Right lobe of liver (tissue), 6 donors: ENCODE measurements at regions not wholly inside any gene's neighbourhood (a gene's known extent, or its start where the extent isn't known, plus 50 kb on each side); places are given as distances from the start of the nearest gene placed in this dataset.

Experiments used
- ATAC-seq, 4 donors: fragments of 200-7000 bp; cut with Tn5 transposase; one replicate each; pipeline ENCODE4 v1.9.1; 2020; ENCODE audit warnings: mild to moderate bottlenecking in 4 of 4, moderate library complexity in 4 of 4
- DNase-seq, 3 donors: peaks; one replicate each; pipeline ENCODE4 v3.0.0-alpha.2; 2020
- H3K27ac ChIP-seq, 3 donors: fragments of 200-600 bp; one replicate each; pipeline ENCODE4 v1.8.0; 2022
- H3K27me3 ChIP-seq, 2 donors: fragments of 200-600 bp; one replicate each; pipeline ENCODE4 v1.8.0; 2022
- H3K36me3 ChIP-seq, 4 donors: fragments of 200-600 bp; sonication (generic) in 1 of 4; one replicate each; pipeline versions ENCODE4 v1.5.1 to v1.8.0; 2017 to 2022; ENCODE audit warnings: control low read depth in 1 of 4
- H3K4me1 ChIP-seq, 4 donors: fragments of 200-600 bp; sonication (generic) in 1 of 4; one replicate each; pipeline versions ENCODE4 v1.5.1 to v1.8.0; 2017 to 2022; ENCODE audit warnings: control low read depth in 1 of 4
- H3K4me3 ChIP-seq, 3 donors: fragments of 200-600 bp; one replicate each; pipeline ENCODE4 v1.8.0; 2022
- H3K9me3 ChIP-seq, 4 donors: fragments of 200-600 bp; sonication (generic) in 1 of 4; one replicate each; pipeline versions ENCODE4 v1.5.1 to v1.8.0; 2017 to 2022; ENCODE audit warnings: control low read depth in 1 of 4
- CTCF ChIP-seq, 4 donors: fragments of 200-600 bp in 3 of 4; fragments of 450-650 bp in 1 of 4; IDR thresholded peaks; one replicate each; pipeline versions ENCODE4 v1.5.1 to v1.8.0; 2016 to 2022; ENCODE audit warnings: antibody characterized with exemption in 4 of 4, mild to moderate bottlenecking in 2 of 4
- POLR2A ChIP-seq: fragments of 450-650 bp; IDR thresholded peaks from one replicate; pipeline ENCODE4 v1.6.1; 2017; ENCODE audit warnings: antibody characterized with exemption, mild to moderate bottlenecking
- WGBS: methylation state at CpG from one replicate; pipeline ENCODE4 v1.1.6; 2018; ENCODE audit warnings: low coverage, low lambda C conversion rate; ENCODE audit not compliant: insufficient coverage; ENCODE audit errors: missing lambda C conversion rate; 5-methylcytosine and 5-hydroxymethylcytosine counted together
- intact Hi-C, 2 donors: fragments of 100-400 bp; cut with DNase I; formaldehyde crosslinking; loops; one replicate each; pipeline versions ENCODE4 v1.11.2 to v1.14.1; 2022
- small RNA-seq, 2 experiments: library from RNA; depleted of rRNA; stranded (forward); fragments of <200 nt; gene quantifications; one replicate each; pipeline ENCODE3, GENCODE V24; 2016
- donor health status: DM: no; HTN: yes; CAD: no.
- donor health status: DM: no; HTN: no; CAD: no.
- donor health status: DM: no; HTN: no; CAD: no.
- donor health status: DM: no; HTN: yes; CAD: no.
- donor health status: DM: no; HTN: yes; CAD: no.

GRCh38 chr6:154942770-154943169, 52.3 kb upstream of the TIAM2 start:
- no peak for TF ChIP-seq POLR2A
- no peak for TF ChIP-seq CTCF (IDR thresholded peaks at IDR 0.05)
- no peak for ATAC-seq
- Histone ChIP-seq H3K4me1 (no peaks in the 10 kb centered on the region), H3K27me3 (no peaks in the 10 kb centered on the region), H3K9me3 (no peaks in the 10 kb centered on the region), H3K4me3 (no peak overlapping the region), H3K27ac (no peak overlapping the region), H3K36me3 (no peaks in the 10 kb centered on the region)
- DNase-seq: no peak
- intact Hi-C loops: no loop called here
- 89% methylated on average over 2 of the region's 2 CpGs for WGBS

- H3K27me3 ChIP-seq: no peaks in the 10 kb centered on the region
- H3K4me3 ChIP-seq: no peak overlapping the region
- 93% methylated on average over 8 of the region's 11 CpGs for WGBS
- H3K27ac ChIP-seq: no peak overlapping the region
- no peaks in the 10 kb centered on the region for H3K4me1 ChIP-seq
- H3K36me3 ChIP-seq: no peaks in the 10 kb centered on the region
- TF ChIP-seq POLR2A (no peak), CTCF (IDR thresholded peaks at IDR 0.05) (no peak)
- no peak for ATAC-seq
- DNase-seq: no peak
- no peaks in the 10 kb centered on the region for H3K9me3 ChIP-seq
- intact Hi-C loops: no loop called here
Observed at GRCh38 chr6:154945271-154945890, 49.7 kb upstream of the TIAM2 start.

Small RNA genes in the stretch of these regions (small RNA-seq; reads per million reads assigned to genes)
- gene RF00096: 0 reads per million in 2 experiments
